ENCODE measurements at regions not wholly inside any gene's neighbourhood (a gene's known extent, or its start where the extent isn't known, plus 50 kb on each side); places are given as distances from the start of the nearest gene placed in this dataset.
"Not testable (repeated sequence)": the region's sequence is repeated elsewhere in the genome, so short reads cannot be mapped to it uniquely, and the experiment has no call there.

DNA sequence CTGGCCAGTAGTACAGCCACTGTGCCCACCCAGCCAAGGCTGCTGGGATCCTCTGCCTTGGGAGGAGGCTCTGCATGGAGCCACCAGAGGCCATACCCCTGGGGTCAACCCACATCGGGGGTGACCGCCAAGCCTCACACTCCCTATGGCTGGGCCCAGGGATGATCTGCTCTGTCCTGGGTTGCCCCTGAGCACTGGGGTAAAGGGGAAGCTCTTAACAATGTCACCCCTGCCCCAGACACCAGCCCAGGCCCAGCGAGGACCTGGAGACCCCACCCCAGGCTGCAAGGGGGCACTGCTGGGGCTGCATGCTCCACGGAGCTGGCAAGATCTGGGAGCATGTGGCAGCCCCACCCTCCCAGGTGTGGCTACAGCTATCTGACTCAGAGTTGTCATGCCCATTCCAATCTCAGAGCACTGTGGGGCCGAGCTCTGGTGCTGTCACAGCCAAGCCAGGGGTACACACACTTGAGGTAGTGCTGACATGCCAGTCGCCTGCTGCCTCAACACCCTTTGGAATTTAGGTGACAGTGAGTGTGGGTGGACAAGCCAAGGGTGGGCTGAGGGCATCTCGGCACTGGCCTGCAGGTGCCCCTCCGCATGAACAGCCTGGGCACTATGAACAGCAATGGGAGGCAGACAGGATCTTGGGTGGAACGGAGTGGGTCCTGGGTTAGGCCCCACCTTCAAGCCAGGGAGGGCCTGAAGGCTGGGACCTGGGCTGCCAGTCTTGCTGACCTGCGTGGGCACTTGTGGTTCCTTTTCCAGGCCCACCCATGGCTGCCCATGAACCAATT, 427.7 kb downstream of the LRRIQ3 start:
- no peak for DNase-seq (ENCODE audit: low read depth)

- DNase-seq (ENCODE audit: low read depth): no peak
Measured at GRCh38 chr1:73766786-73767348, 431.1 kb downstream of the LRRIQ3 start.

GRCh38 chr1:73765551-73766233, 432.3 kb downstream of the LRRIQ3 start:
- no peak for DNase-seq (ENCODE audit: low read depth)

GRCh38 chr1:73761559-73761958, 436.4 kb downstream of the LRRIQ3 start:
- no peak for DNase-seq (ENCODE audit: low read depth)

GRCh38 chr1:73759011-73759410, 439.0 kb downstream of the LRRIQ3 start:
- DNase-seq (ENCODE audit: low read depth): no peak

- no peak for DNase-seq (ENCODE audit: low read depth)
Measured at GRCh38 chr1:73756817-73757216, 441.2 kb downstream of the LRRIQ3 start.

GRCh38 chr1:73755649-73756048, 442.3 kb downstream of the LRRIQ3 start:
- no peak for DNase-seq (ENCODE audit: low read depth)

GRCh38 chr1:73749996-73750395, 448.0 kb downstream of the LRRIQ3 start:
- DNase-seq (ENCODE audit: low read depth): no peak

GRCh38 chr1:73744985-73745384, 453.0 kb downstream of the LRRIQ3 start:
- no peak for DNase-seq (ENCODE audit: low read depth)

GRCh38 chr1:73736125-73736524, 461.9 kb downstream of the LRRIQ3 start:
- no peak for DNase-seq (ENCODE audit: low read depth)

DNA sequence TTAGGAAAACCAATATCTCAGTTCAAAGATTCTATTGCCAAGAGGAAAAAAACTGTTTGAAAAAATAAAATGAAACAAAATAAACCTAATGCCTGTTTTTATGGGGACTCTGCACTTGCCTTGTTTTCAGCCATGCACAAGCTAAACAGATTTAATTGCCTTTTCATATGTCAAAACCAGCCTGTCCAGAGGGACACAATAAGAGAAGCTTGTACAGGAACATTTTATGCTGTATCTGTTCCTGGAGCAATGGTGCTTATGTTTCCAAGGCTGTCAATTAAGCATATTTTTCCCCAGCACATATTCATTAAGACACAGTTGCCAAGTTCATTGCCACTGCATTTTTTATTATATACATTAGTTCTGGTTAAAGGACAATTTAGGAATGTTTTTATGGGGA, 470.9 kb downstream of the LRRIQ3 start:
- DNase-seq (ENCODE audit: low read depth): no peak

GRCh38 chr1:73722055-73722454, 475.9 kb downstream of the LRRIQ3 start:
- no peak for DNase-seq (ENCODE audit: low read depth)

DNA sequence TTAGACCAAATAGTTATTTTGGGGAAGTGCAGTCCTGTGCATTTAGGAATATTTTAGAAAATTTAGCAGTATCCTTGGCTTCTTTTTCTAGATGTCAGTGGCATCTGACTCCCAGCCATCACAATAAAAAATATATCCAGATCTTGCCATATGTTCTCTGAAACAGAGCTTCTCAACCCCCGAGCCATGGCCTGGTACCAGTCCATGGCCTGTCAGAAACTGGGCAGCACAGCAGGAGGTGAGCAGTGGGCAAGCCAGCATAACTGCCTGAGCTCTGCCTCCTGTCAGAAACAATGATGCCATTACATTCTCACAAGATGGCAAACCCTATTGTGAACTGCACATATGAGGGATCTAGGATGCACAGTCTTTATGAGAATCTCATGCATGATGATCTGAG, 480.0 kb downstream of the LRRIQ3 start:
- no peak for DNase-seq (ENCODE audit: low read depth)

DNA sequence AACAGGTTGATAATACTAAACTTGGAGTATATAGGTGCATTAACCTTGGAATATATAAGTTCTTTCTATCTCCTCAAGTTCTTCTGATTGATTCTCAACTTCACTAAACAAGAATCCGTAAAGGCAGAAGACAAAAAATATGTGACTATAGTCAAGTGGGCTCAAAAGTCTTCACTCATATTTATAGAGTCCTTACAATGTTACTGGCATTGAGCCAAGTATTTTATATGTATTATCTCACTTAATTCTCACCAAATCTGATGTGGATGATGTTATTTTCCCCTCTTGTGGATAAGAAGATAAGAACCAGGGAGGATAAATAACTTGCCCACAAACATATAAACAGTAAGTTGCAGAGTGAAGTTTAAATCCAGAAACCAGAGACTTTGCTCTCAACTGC, 486.9 kb downstream of the LRRIQ3 start:
- no peak for DNase-seq (ENCODE audit: low read depth)

- no peak for DNase-seq (ENCODE audit: low read depth)
Measured at GRCh38 chr1:73701826-73702225, 496.1 kb downstream of the LRRIQ3 start.

DNA sequence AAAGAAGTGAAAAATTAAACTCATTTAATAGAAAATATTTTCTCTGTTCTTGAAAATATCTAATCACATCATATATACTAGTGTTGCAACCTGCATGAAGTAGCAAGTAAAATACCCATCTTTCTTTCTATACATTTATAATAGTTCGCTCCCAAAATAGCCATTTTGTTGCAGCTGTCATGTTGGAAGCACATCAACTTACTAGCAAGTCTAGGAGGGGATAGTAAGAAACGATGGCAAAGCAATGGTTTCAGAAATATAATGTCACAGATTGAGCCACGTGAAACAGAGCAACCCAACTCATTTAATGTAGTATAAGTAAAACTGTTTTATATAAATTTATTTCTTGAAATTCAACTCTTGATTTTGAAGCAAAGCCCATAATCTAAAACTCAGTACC, 521.8 kb downstream of the LRRIQ3 start:
- DNase-seq (ENCODE audit: low read depth): no peak

- peak; percentile 2 for DNase-seq (ENCODE audit: low read depth)
Measured at GRCh38 chr1:73674945-73675561, 522.9 kb downstream of the LRRIQ3 start.

DNA sequence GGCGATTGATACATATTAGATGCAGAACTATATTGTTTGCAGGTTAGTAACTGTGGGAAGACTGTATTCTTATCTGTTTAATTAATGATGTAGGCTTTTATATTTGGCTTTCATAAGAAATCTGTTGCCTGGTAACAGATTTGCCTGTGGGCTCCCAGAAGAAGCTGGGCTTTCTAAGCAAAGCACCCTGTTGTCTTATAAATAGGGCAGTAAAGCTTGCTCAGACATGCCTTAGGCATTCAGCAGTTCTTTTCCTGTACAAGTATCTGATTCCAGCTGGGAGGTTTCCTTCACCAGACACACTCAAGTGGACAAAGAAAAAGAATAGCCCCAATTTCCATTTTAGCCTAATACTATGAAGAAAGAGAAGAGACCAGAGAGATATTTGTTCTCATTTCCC, 524.0 kb downstream of the LRRIQ3 start:
- no peak for DNase-seq (ENCODE audit: low read depth)

DNA sequence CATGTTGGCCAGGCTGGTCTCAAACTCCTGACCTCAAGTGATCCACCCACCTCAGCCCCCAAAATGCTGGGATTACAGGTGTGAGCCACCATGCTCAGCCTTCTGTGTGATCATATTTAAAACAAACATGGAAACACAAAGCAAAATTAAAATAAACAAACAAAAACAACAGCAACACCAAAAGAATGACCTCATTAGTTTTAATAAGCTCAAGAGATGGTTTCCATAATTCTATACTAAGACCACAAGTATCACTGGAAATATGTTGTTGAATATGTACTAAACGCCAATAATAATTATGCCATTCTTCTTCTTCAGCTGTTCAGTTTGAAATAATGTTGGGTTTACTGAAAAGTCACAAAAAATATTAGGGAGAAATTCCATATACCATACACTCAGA, 526.4 kb downstream of the LRRIQ3 start:
- no peak for DNase-seq (ENCODE audit: low read depth)

- DNase-seq (ENCODE audit: low read depth): not testable (repeated sequence)
Measured at GRCh38 chr1:73667959-73668358, 530.0 kb downstream of the LRRIQ3 start.

DNA sequence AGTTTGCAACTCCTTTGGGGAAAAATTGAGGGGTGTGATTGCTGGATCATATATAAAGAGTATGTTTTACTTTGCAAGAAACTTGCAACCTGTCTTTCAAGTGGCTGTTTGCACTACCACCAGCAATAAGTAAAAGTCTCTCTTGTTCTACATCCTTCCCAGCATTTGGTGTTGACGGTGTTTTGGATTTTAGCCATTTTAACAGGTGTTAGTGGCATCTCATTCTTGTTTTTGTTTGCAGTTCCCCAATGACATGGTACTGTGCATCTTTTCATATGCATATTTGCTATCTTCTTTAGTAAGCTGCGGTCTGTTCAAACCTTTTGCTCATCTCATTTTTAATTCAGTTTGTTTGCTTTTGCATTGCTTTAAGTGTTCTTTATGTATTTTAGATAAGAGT, 535.5 kb downstream of the LRRIQ3 start:
- DNase-seq (ENCODE audit: low read depth): no peak

DNA sequence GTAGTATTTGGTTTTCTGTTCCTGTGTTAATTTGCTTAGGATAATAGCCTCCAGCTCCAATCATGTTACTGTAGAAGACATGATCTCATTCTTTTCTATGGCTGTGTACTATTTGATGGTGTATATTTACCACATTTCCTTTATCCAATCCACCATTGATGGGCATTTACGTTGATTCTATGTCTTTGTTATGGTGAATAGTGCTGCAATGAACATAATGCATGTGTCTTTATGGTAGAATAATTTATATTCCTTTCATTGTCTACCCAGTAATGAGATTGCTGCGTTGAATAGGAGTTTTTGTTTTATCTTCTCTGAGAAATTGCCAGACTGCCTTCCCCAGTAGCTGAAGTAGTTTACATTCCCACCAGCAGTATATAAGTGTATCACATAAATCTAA, 538.8 kb downstream of the LRRIQ3 start:
- DNase-seq (ENCODE audit: low read depth): no peak

DNA sequence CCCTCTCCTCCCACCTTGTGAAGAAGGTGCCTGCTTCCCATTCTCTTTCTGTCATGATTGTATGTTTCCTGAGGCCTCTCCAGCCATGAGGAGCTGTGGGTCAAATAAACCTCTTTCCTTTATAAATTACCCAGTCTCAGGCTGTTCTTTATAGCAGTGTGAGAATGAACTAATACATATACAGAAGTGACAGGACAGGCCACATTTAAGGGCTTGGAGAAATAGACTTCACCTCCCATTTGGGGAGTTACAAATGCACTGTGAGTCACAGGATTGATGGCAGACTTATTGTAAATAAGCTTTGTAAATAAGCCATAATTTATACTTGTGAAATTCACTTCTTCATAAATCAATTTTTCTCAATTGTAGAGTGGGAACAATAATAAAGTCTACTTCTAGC, 543.3 kb downstream of the LRRIQ3 start:
- no peak for DNase-seq (ENCODE audit: low read depth)
